Caco-2 (cell line): ENCODE measurements at regions not wholly inside any gene's neighbourhood (a gene's known extent, or its start where the extent isn't known, plus 50 kb on each side); places are given as distances from the start of the nearest gene placed in this dataset.

Source experiments
- BruUV-seq: library from RNA; stranded (reverse); fragments of 400-500 nt; replicated peaks from 2 replicates; lab custom pipeline; 2021; lab: Mats Ljungman, UMichigan
- CTCF ChIA-PET: fragments of 300-600 bp; sonication (Branson Sonifier 250); formaldehyde crosslinking; loops from one replicate; lab custom pipeline; 2022; ENCODE audit warnings: antibody characterized with exemption; lab: Charles Lee
- POLR2A ChIA-PET: fragments of 300-600 bp; sonication (Branson Sonifier 250); formaldehyde crosslinking; loops from one replicate; lab custom pipeline; 2022; ENCODE audit warnings: antibody characterized with exemption; lab: Charles Lee
- DNase-seq, 2 experiments: peaks; one replicate each; pipeline versions ENCODE4 v3.0.0 to v3.0.0-alpha.2; 2020 to 2022
- H3K27me3 ChIP-seq: replicated peaks from 2 replicates; pipeline ENCODE4 v1.6.0; 2011; ENCODE audit warnings: low read length; ENCODE audit not compliant: control insufficient read depth, insufficient read depth
- H3K36me3 ChIP-seq: 2 replicates; pipeline ENCODE4 v1.5.1; 2011; ENCODE audit warnings: low read length; ENCODE audit not compliant: control insufficient read depth, insufficient read depth
- H3K4me1 ChIP-seq: fragments of 250-450 bp; sonication (Bioruptor Pico); 2 replicates; pipeline ENCODE4 v1.5.1; 2020; ENCODE audit warnings: mild to moderate bottlenecking
- H3K4me3 ChIP-seq: 2 replicates; pipeline ENCODE4 v1.5.1; 2011; ENCODE audit warnings: low read depth, mild to moderate bottlenecking, control low read depth, low read length
- H3K9me3 ChIP-seq: fragments of 250-450 bp; sonication (Bioruptor Pico); 2 replicates; pipeline ENCODE4 v1.5.1; 2020; ENCODE audit warnings: mild to moderate bottlenecking, moderate library complexity
- H3K27ac Mint-ChIP-seq: one replicate; pipeline ENCODE4 v1.8.0; 2022; ENCODE audit warnings: mixed read lengths; ENCODE audit not compliant: unreplicated experiment
- H3K27me3 Mint-ChIP-seq: one replicate; pipeline ENCODE4 v1.8.0; 2022; ENCODE audit warnings: mixed read lengths; ENCODE audit not compliant: insufficient read depth, unreplicated experiment
- H3K36me3 Mint-ChIP-seq: one replicate; pipeline ENCODE4 v1.8.0; 2022; ENCODE audit warnings: mild to moderate bottlenecking, mixed read lengths; ENCODE audit not compliant: insufficient read depth, unreplicated experiment
- H3K4me1 Mint-ChIP-seq: one replicate; pipeline ENCODE4 v1.8.0; 2022; ENCODE audit warnings: low read depth, mixed read lengths; ENCODE audit not compliant: unreplicated experiment
- H3K4me3 Mint-ChIP-seq: one replicate; pipeline ENCODE4 v1.8.0; 2022; ENCODE audit warnings: mild to moderate bottlenecking, moderate library complexity, mixed read lengths; ENCODE audit not compliant: unreplicated experiment
- H3K9me3 Mint-ChIP-seq: one replicate; pipeline ENCODE4 v1.8.0; 2022; ENCODE audit warnings: mixed read lengths; ENCODE audit not compliant: unreplicated experiment
- intact Hi-C: fragments of 100-400 bp; cut with micrococcal nuclease; formaldehyde crosslinking; loops from one replicate; pipeline ENCODE4 v1.10.0; 2022; ENCODE audit not compliant: unreplicated experiment
- TF ChIP-seq, protein P1 (sequence below), 2 experiments: fragments of 200-600 bp in 1 of 2; IDR thresholded peaks; 1 replicate in 1 of 2; 2 replicates in 1 of 2; pipeline versions ENCODE4 v1.5.1 to v1.8.0; 2011 to 2022; ENCODE audit warnings: antibody characterized with exemption in 1 of 2, control low read depth in 1 of 2, inconsistent platforms in 1 of 2, low read depth in 1 of 2, low read length in 1 of 2, mild to moderate bottlenecking in 1 of 2, moderate library complexity in 1 of 2; ENCODE audit not compliant: insufficient read depth in 1 of 2, severe bottlenecking in 1 of 2, unreplicated experiment in 1 of 2

DNA sequence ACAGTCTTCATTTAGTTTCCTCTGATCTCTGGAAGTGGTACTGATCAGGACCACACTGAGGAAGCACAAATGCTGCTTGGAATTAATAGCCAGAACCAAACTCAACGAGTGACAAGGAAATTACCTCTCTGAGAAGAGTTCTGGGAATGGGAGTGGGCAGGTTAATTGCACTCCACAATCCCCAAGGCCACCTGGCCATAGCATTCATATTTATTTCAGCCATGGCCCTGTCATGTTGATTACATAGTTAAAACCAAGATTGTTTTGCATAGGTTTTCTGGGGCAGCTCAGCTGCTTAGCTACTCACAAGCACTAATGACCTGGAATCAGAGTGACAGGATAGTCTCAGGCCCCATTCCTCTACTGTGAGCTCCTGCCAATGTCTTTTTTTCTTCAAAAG, 230.2 kb upstream of the RIMS1 start:
- Histone ChIP-seq H3K36me3 (no peaks in the 10 kb centered on the region), H3K4me3 (no peak overlapping the region), H3K27me3 (no peaks in the 10 kb centered on the region), H3K9me3 (no peaks in the 10 kb centered on the region), H3K4me1 (no peaks in the 10 kb centered on the region)
- BruUV-seq, result no TSS peak
- DNase-seq, result no peak
- ChIA-PET POLR2A (no interaction called here), CTCF (no interaction called here)
- Mint-ChIP-seq H3K27ac (no peak overlapping the region), H3K4me1 (no peaks in the 10 kb centered on the region), H3K27me3 (no peaks in the 10 kb centered on the region), H3K36me3 (no peaks in the 10 kb centered on the region), H3K9me3 (peaks cover 9% of the 10 kb centered on the region), H3K4me3 (no peak overlapping the region)
- TF ChIP-seq, protein P1, sequence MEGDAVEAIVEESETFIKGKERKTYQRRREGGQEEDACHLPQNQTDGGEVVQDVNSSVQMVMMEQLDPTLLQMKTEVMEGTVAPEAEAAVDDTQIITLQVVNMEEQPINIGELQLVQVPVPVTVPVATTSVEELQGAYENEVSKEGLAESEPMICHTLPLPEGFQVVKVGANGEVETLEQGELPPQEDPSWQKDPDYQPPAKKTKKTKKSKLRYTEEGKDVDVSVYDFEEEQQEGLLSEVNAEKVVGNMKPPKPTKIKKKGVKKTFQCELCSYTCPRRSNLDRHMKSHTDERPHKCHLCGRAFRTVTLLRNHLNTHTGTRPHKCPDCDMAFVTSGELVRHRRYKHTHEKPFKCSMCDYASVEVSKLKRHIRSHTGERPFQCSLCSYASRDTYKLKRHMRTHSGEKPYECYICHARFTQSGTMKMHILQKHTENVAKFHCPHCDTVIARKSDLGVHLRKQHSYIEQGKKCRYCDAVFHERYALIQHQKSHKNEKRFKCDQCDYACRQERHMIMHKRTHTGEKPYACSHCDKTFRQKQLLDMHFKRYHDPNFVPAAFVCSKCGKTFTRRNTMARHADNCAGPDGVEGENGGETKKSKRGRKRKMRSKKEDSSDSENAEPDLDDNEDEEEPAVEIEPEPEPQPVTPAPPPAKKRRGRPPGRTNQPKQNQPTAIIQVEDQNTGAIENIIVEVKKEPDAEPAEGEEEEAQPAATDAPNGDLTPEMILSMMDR (IDR thresholded peaks at IDR 0.05; ENCODE audit: insufficient read depth in 1 of 2, low read depth in 1 of 2, low read length in 1 of 2, severe bottlenecking in 1 of 2, unreplicated experiment in 1 of 2), result no peak
- intact Hi-C loops, result no loop called here

DNA sequence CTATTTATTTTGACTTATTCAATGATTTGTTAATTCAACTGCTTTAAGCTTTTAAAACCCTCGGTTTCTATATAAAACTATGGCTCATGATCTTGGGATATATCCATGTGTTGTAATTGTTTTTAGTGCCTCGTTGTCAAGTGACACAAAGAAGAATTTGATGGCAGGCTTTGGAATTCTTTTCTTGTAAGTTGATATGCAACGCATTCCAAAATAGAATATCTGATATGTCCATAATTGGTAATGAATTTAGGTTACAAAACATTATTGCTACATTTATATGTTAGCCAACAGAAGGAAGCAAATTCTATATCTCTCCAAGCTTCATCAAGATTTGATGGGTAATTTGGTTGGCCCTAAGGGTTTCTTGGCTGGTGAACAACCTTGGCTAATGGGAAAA, 220.4 kb upstream of the RIMS1 start:
- no peak overlapping the region for H3K4me3 Mint-ChIP-seq
- TF ChIP-seq, protein P1 (IDR thresholded peaks at IDR 0.05; ENCODE audit: insufficient read depth in 1 of 2, low read depth in 1 of 2, low read length in 1 of 2, severe bottlenecking in 1 of 2, unreplicated experiment in 1 of 2), result no peak
- intact Hi-C loops, result no loop called here
- no peaks in the 10 kb centered on the region for H3K36me3 Mint-ChIP-seq
- Histone ChIP-seq H3K9me3 (no peaks in the 10 kb centered on the region), H3K27me3 (no peaks in the 10 kb centered on the region), H3K4me1 (no peaks in the 10 kb centered on the region), H3K36me3 (no peaks in the 10 kb centered on the region), H3K4me3 (no peak overlapping the region)
- H3K27me3 Mint-ChIP-seq, result no peaks in the 10 kb centered on the region
- no TSS peak for BruUV-seq
- ChIA-PET POLR2A (no interaction called here), CTCF (no interaction called here)
- peaks cover 55% of the 10 kb centered on the region for H3K9me3 Mint-ChIP-seq
- H3K27ac Mint-ChIP-seq, result no peak overlapping the region
- DNase-seq, result no peak
- peaks cover 6% of the 10 kb centered on the region for H3K4me1 Mint-ChIP-seq

DNA sequence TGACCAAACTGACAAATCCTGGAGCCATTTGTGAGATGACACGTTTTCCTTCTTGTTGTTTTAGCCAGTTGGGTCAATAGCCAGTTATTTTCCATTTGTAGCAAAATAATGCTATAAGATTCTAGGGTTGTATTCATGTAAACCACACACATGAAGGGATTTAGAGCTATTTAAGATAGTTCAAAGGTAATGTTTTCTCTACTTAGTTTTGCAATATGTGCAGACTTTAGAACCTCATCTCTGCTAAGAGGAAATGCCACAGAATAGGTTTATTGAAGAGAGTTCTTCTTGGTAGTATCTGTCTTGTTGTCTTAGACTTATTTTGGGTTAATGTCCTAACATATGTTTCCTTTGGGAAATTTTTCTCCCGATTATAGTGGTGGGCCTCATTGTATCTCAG, 213.5 kb upstream of the RIMS1 start:
- BruUV-seq, result no TSS peak
- TF ChIP-seq, protein P1 (IDR thresholded peaks at IDR 0.05; ENCODE audit: insufficient read depth in 1 of 2, low read depth in 1 of 2, low read length in 1 of 2, severe bottlenecking in 1 of 2, unreplicated experiment in 1 of 2), result no peak
- Histone ChIP-seq H3K9me3 (peaks cover 10% of the 10 kb centered on the region), H3K4me1 (peaks cover 50% of the 10 kb centered on the region), H3K27me3 (no peaks in the 10 kb centered on the region), H3K4me3 (no peak overlapping the region), H3K36me3 (no peaks in the 10 kb centered on the region)
- peaks cover 15% of the 10 kb centered on the region for H3K9me3 Mint-ChIP-seq
- H3K27ac Mint-ChIP-seq, result peak overlapping the region; percentile 39
- no peaks in the 10 kb centered on the region for H3K27me3 Mint-ChIP-seq
- no peak for DNase-seq
- H3K4me1 Mint-ChIP-seq, result peaks cover 14% of the 10 kb centered on the region
- intact Hi-C loops, result no loop called here
- ChIA-PET POLR2A (no interaction called here), CTCF (no interaction called here)
- H3K4me3 Mint-ChIP-seq, result no peak overlapping the region
- no peaks in the 10 kb centered on the region for H3K36me3 Mint-ChIP-seq
